RWPE1 (cell line): ENCODE measurements at regions not wholly inside any gene's neighbourhood (a gene's known extent, or its start where the extent isn't known, plus 50 kb on each side); places are given as distances from the start of the nearest gene placed in this dataset.

Source experiments
- CTCF ChIA-PET: fragments of 350-600 bp; sonication (Branson Sonifier 250); formaldehyde crosslinking; extraction: SDS; loops from one replicate; lab custom pipeline; 2021; lab: Yijun Ruan, JAX
- POLR2A ChIA-PET: fragments of 400-600 bp; formaldehyde crosslinking; extraction: SDS; loops from one replicate; lab custom pipeline; 2020; ENCODE audit warnings: antibody characterized with exemption; ENCODE audit not compliant: low non-redundant PET; lab: Yijun Ruan, JAX
- DNase-seq: peaks from one replicate; pipeline ENCODE4 v3.0.0; 2012; ENCODE audit warnings: low spot score
- H3K27ac ChIP-seq: fragments of 450-650 bp; 2 replicates; pipeline ENCODE4 v1.5.1; 2017
- TF ChIP-seq, protein P1 (sequence below): fragments of 450-650 bp; conservative IDR thresholded peaks from 2 replicates; pipeline ENCODE4 v1.5.1; 2017; ENCODE audit warnings: low read depth, mild to moderate bottlenecking

DNA sequence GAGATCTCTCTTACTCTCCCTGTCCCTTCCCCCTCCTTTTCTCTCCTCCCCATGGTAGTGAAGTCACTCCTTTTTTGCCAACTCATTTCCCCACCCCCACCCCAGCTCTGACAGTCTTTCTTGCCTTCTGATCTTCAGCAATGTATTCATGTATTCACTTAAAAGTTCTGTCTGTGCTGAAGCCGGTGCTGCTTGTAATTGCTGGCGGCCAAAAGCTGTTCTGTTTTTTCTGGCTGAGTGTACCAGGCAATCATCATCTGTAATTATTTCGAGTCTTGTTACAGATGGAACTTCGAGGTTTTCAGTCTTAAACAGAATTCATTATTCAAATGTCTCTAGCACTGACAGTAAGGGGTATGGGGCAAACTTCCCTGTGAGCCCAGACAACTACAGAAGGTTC lies 99.5 kb downstream of the SPATA19 start:
- TF ChIP-seq, protein P1, sequence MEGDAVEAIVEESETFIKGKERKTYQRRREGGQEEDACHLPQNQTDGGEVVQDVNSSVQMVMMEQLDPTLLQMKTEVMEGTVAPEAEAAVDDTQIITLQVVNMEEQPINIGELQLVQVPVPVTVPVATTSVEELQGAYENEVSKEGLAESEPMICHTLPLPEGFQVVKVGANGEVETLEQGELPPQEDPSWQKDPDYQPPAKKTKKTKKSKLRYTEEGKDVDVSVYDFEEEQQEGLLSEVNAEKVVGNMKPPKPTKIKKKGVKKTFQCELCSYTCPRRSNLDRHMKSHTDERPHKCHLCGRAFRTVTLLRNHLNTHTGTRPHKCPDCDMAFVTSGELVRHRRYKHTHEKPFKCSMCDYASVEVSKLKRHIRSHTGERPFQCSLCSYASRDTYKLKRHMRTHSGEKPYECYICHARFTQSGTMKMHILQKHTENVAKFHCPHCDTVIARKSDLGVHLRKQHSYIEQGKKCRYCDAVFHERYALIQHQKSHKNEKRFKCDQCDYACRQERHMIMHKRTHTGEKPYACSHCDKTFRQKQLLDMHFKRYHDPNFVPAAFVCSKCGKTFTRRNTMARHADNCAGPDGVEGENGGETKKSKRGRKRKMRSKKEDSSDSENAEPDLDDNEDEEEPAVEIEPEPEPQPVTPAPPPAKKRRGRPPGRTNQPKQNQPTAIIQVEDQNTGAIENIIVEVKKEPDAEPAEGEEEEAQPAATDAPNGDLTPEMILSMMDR = no peak
- no peak overlapping the region for H3K27ac ChIP-seq
- ChIA-PET CTCF (interaction anchor here (0.6 to 0.7 kb wide), 2 partner anchors 15 to 311 kb away, joined by 3 read pairs; no protein-coding TSS in a partner anchor), POLR2A (no interaction called here)
- DNase-seq = no peak

DNA sequence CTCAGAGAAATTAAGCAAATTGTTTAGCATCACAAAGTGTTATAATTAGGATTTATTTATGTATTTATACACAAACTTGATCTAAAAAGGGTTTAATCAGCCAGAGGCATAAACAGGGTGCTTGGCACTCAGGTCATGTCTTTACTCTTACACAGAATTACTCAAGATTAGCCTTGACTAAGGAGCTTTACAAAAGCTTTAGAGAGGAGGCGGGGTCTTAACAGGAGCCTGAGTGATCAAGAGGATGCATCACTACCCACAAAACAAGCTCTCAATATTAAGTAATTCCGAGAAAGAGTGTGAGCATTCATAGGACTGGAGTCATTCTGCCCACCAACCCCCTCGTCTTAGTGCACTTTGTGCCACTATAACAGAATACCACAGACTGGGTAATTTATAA lies 103.0 kb downstream of the SPATA19 start:
- H3K27ac ChIP-seq = no peak overlapping the region
- POLR2A ChIA-PET = no interaction called here
- TF ChIP-seq, protein P1 = no peak
- CTCF ChIA-PET = no interaction called here
- DNase-seq = no peak

DNA sequence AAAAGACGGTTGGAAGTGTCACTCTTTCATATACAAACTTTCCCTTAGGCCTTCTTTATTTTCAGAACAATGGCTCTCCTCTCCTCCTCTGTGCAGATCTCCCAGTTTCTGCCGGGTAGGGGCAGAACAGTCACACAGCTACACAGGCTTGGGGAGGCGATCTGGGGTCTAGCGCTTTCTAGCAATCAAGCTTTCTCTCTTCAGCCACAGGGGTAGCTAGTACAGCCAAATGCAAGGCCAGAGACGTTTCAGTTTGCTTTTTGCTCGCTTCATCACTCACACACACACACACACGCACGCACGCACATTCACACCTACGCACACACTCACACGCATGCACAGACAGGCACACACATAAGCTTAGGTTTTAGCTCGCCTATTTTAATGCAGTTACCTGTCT lies 104.3 kb downstream of the SPATA19 start:
- POLR2A ChIA-PET = no interaction called here
- H3K27ac ChIP-seq = no peak overlapping the region
- TF ChIP-seq, protein P1 = no peak
- CTCF ChIA-PET = no interaction called here
- DNase-seq = no peak

DNA sequence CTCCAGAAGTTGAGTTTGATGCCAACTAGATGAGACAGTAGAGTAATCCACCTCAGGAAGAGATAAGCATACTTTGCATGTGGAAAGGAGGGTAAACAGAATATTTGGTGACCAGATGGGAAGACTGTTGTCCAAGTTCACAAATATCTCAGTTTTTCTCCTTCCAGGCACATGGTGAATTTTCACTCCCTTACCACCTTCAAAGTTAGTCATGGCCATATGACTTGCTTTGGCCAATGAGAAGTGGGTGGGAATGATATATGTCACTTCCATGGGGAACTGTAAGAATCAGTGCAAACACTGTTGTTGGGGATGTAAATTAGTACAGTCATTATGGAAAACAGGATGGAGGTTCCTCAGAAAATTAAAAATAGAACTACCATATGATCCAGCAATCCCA lies 105.8 kb downstream of the SPATA19 start:
- DNase-seq = no peak
- TF ChIP-seq, protein P1 = no peak
- CTCF ChIA-PET = no interaction called here
- POLR2A ChIA-PET = no interaction called here
- no peak overlapping the region for H3K27ac ChIP-seq

DNA sequence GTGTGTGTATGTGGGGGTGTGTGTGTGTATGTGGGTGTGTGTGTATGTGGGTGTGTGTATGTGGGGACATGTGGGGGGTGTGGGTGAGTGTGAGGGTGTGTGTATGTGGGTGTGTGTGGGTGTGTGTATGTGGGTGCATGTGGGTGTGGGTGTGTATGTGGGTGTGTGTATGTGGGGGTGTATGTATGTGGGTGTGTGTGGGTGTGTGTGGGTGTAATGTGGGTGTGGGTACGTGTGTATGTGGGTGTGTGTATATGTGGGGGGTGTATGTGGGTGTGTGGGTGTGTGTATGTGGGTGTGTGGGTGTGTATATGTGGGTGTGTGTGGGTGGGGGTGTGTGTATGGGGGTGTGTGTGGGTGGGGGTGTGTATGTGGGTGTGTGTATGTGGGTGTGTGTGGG lies 106.7 kb downstream of the SPATA19 start:
- DNase-seq = no peak
- ChIA-PET CTCF (no interaction called here), POLR2A (no interaction called here)

DNA sequence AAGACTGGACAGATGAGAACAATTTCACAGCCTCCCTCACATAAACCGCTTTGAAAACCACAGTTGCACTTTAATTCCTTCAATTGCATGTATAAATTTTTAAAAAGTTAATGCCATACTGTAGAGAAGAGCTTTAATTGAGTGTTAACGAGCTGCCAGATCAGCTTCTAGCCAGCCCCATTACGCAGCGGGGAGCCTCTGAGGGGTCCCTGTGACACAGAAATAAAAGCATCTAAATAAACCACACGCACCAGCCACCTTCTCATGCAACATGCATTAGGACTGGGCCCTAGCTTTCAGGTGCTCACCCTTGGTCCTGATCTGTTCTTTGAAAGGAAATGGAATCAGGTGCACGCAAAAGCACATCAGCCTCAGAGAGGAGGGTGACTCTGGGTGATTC lies 111.7 kb downstream of the SPATA19 start:
- H3K27ac ChIP-seq = no peak overlapping the region
- DNase-seq = no peak
- TF ChIP-seq, protein P1 = no peak
- CTCF ChIA-PET = no interaction called here
- POLR2A ChIA-PET = no interaction called here

More for the DNA sequence above, 106.7 kb downstream of the SPATA19 start:
- TF ChIP-seq, protein P1 = no peak
- no peak overlapping the region for H3K27ac ChIP-seq
